ENCODE measurements at regions not wholly inside any gene's neighbourhood (a gene's known extent, or its start where the extent isn't known, plus 50 kb on each side); places are given as distances from the start of the nearest gene placed in this dataset.
A peak's percentile ranks its signal among the peaks of the same experiment; 100 is the strongest.

DNA sequence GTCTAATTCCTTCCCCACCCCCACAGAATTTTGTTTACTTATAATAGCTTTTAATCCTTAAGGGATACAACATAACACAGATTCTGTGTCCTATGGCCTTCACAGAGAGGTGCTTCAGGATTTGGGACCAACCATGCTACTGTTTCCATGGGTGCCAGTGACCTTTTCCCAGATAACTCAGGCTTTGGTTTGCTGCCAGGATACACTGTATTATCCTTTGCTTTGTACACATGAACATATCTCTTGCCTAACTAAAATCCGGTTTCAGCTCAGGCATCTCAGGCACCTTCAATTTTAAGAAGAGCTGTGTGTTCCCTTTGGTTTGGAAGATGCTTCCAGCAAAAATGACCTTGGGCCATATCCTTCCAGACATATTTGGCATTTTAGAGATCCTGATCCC lies 428.4 kb upstream of the CDH5 start:
- no peak for DNase-seq

GRCh38 chr16:65937455-65937854 lies 429.0 kb upstream of the CDH5 start:
- no peak for DNase-seq

- DNase-seq: no peak
Observed at GRCh38 chr16:65936096-65936495, 430.4 kb upstream of the CDH5 start.

- DNase-seq: no peak
Observed at GRCh38 chr16:65934443-65934842, 432.0 kb upstream of the CDH5 start.

DNA sequence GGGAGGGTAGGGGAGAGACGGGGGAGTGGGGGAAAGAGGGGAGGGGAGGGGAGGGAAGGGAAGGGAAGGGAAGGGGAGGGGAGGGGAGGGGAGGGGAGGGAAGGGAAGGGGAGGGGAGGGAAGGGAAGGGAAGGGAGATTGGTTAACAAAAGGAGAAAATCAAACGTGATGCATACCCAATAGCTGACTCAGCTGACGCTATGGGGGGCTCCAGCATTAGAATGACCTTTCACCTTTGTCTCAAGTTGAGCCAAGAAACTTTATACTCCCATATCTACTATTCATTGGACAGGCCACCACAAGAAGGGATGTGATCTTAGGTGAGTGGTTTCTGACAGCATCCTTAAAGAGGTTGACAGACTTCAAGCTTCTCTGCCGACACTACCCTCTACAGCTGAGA lies 432.8 kb upstream of the CDH5 start:
- DNase-seq: no peak

DNA sequence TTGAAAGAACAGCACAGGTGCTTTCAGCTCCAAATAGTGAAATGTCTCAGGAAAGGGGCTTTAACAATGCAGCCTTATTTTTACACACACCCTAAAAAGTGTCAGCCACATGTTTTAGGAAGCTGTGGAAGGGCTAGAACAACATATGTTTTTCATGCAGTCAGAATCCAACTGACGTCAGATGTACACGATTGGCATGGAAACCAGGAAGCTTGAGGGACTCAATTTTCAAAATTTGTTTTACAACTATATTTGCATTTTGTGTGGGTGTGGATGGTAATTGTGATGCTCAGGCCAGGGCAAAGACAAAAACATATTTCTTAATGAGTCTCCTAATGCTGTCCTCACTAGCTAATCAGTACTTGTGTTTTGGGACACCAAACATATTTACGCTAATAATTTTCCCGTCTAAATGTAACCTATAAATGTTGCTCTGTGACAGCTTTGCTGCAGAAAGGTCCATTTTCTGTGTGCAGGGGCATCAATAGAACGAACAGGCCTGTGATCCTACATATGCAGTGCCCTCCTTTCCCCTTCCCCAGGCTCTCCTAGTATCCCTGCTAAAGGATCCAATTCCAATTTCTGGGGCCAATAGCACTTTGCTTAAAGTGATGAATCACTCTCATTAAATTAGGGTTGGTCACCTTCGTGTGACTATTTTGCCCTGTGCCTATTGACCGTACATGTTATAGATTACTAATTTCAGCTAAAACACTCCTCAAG lies 434.0 kb upstream of the CDH5 start:
- no peak for DNase-seq

DNA sequence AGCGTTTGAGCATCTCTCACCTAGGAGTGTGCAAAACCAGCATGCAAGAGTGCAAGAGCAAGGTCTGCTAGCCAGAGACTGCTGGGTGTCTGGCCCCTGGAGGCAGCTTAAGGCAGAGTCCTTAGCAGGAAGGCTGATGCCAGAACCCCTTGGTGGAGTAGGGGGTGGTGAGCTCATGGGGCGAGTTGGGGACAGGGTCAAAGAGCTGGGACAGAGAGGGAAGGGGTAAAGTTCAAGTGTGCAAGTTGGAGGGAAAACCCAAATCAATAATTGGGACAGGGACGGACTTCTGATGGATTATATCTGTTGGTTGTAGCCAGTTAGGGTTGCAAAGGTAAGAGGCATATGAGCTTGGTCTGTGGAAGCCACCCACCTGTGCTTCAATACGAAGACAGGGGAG lies 443.6 kb upstream of the CDH5 start:
- DNase-seq: no peak

- no peak for DNase-seq
Observed at GRCh38 chr16:65919986-65920376, 446.5 kb upstream of the CDH5 start.

- DNase-seq: no peak
Observed at GRCh38 chr16:65919145-65919985, 447.1 kb upstream of the CDH5 start.

DNA sequence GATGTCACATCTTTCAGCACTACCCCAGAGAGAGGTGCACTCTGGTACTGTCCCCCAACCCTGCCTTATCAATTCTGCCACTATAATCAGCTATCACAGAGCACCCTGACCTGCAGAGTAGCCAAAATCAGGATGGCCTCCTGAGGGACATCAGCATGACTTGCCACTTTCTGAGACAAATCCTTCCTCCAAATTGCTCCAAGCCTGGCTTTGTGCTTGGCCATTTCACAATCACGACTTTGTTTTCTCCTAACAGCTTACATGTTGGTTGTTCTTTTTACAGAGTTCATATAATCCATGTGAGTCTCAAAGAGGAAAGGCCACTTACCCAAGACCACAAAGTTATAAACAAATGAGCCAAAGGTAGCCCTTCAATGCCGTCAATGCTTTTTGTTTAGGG lies 449.0 kb upstream of the CDH5 start:
- no peak for DNase-seq

- no peak for DNase-seq
Observed at GRCh38 chr16:65916995-65917394, 449.5 kb upstream of the CDH5 start.

DNA sequence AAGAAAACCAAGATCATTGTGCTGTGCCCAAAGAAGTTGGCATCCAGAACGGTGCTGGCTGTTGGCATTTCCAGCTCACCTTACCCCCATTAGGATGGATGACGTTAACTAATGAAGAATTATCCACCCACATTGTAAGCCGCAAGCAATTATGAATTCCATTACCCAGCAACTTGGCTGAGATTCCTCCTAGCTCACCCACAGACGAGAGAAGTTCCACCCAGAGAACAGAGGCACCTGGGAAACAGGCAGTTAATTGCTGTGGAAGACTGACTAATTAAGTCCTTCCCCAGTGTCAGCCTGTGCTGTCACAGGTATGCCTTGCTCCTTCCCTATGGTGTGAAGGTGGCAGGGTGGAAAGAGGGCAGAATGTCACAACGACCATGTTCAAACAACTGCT lies 456.2 kb upstream of the CDH5 start:
- DNase-seq: no peak

DNA sequence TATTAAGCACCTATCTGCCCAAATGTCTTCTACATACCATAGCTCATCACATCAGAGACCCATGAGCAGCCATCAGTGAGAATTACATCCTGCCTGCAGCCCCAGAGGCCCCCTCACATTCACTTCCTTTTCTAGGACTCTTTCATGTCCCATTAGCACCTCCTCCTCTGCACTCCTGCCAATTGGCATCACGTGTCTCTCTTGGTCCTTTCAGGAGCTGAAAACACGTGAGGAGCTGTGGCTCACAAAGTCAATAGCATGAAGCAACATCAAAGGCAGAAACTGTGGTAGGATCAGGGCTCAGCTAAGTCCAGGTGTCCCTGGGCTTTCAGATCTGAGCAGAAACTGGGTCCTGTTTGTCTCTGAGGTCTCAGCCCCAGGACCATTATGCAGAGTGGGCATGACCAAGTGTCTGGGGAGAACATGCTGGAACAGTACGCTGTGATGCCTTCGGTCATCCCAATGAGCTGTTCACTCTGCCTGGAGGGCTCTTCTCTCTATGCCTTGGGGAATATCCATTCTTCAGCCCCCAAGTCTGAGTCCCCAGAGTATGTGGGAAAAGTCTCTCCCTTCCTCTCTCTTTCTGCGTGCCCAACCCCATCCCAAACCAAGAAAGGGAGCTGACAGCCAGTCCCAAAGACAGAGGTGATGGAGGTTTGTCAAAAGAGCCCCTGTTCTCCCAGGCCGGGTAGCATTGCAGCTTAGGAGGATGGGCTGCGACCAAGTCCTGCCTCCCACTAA lies 457.0 kb upstream of the CDH5 start:
- no peak for DNase-seq

DNA sequence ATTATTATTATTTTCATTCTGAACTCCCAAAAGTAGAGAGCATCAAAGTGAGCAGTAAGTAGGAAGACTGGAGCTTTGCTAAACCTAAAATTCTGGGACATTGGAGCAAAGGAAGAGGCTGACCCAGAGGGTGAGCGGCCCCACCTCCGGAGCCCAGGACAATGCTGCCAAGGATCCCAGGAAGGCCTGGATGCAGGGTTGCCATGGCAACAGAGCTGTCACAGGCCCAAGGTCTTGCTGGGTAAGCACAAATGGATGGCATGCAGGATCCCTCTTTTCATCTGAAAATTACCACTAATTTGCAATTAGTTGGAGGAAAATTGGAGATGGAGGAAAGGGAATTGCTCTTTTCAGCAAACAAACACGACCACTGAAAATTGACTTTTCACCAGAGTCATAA lies 457.9 kb upstream of the CDH5 start:
- DNase-seq: no peak

DNA sequence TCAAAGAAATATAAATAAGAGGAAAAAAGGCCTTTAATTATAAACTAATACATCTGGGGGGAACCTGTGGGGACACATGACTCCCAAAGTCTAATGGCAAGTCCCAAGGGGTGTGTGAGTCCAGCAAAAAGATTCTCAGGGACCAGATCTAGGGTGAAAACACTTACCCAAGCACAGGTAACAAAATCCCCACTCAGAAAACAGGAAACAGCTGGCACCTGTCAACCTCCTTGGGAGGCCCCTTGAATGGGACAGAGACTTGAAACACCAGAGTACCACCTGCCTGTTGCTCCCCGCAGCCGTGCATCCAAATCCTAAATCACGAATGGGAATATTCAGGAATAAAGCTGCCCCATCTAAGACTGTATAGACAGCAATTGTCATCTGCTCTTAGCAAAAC lies 461.2 kb upstream of the CDH5 start:
- no peak for DNase-seq

- DNase-seq: no peak
Observed at GRCh38 chr16:65896448-65897153, 469.9 kb upstream of the CDH5 start.

GRCh38 chr16:65895906-65896305 lies 470.6 kb upstream of the CDH5 start:
- no peak for DNase-seq

DNA sequence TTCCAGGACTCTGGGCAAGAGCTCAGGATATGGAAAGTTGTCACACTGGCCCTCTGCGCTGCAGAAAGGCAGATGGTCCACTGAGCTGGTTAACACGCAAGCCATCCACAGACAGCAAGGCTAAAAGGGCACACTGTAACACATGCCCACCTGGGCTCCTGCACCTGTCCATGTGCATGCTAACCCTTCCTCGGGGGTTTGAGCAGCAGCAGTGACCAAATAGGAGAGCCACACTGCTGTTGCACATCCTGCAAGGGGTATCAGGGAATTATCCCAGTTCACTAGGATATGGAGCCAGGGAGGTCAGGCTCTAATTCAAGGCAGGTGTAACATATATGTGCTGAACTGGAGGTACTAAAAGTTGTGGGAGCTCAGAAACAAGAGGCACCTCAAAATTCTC lies 471.0 kb upstream of the CDH5 start:
- DNase-seq: no peak

GRCh38 chr16:65890203-65890602 lies 476.3 kb upstream of the CDH5 start:
- DNase-seq: no peak

DNA sequence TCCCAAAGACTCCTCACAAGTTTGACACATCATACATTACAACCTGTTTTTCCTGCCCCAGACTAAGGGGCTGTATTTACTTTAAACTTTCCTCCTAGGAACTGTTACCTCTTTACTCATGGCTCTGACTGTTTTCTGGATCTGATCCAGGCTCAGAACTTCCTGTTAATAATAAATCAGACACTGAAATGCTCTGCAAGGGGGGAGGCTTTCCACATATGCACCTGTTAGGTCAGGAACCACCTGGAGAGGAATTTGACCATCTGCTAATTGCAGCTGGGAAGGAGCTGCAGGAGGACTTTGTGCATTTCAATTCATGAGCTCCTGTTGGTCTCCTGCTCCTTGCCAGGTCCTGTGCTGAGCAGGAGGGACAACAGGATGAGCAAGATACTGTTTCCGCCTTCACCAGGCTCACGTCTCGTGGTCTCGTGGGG lies 476.9 kb upstream of the CDH5 start:
- DNase-seq: peak; percentile 33

GRCh38 chr16:65888201-65888600 lies 478.3 kb upstream of the CDH5 start:
- no peak for DNase-seq

DNA sequence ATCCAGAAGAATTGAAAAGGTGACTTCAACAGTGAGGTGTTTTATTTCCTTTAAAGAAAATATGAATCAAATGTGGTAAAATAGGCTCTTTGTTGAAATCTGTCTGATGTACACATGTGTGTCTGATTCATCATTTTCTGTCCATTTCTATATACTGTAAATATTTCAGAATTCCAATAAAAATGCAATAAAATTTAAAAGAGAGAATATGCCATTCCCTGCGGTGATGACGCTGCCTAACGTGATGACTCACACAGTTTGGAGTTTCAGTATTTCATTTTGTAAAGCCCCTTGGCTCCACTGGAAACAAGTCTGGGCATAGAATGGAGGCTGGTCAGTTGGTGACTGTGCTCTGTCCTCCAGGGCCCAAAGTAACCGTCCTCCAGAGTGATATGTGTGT lies 482.5 kb upstream of the CDH5 start:
- DNase-seq: no peak

DNA sequence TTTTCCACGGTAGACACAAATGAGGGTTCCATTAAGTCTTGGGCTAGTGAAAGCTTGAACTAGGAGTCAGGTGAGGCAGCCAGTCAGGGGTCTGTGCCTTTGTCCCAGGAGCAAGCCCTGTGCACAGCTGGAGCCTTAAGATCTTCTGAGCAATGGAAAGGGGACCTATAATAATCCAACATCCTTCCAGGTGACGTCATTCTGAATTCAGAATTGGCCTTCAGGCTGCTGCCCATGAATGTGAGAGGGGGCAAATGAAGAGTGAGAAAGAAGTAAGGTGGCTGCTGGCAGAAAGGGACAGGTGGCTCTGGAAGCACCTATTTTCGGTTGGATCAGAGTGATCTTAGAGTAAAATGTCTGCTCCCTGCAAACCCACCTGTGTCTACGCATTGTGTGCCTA lies 488.1 kb upstream of the CDH5 start:
- DNase-seq: no peak
